ENCODE measurements at regions not wholly inside any gene's neighbourhood (a gene's known extent, or its start where the extent isn't known, plus 50 kb on each side); places are given as distances from the start of the nearest gene placed in this dataset.

DNA sequence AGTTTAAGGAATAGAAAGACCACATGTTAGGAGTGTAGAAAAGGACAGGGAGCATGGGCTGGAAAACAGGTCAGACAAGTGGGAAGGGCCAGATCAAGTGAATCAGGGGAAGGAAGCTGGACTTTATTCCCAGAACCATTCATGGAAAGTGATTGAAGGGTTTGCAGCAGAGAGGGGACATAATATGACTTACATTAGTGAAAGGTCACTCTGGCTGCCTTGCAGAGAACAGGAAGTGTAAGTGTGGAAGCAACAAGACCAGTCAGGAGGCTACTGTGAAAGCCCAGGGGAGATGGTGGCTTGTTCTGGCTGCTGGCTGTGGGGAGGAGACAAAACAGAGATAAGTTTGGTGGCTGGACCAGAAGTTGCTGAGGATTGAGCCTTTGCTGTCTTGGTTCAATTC, 69.1 kb downstream of the VCPKMT start:
- Histone ChIP-seq H4K20me1 (ENCODE audit: insufficient read depth) (no peaks in the 10 kb centered on the region), H2AFZ (no peak overlapping the region), H3K27ac (no peak overlapping the region), H3K4me3 (no peak overlapping the region), H3F3A (ENCODE audit: insufficient read depth) (peaks cover 16% of the 10 kb centered on the region), H3K27me3 (replicated peaks; ENCODE audit: insufficient read depth) (no peaks in the 10 kb centered on the region), H3K36me3 (ENCODE audit: low read depth) (no peaks in the 10 kb centered on the region), H3K79me2 (ENCODE audit: insufficient read depth) (no peaks in the 10 kb centered on the region), H3K4me2 (ENCODE audit: unreplicated experiment) (no peak overlapping the region), H3K9me2 (ENCODE audit: insufficient read depth) (no peaks in the 10 kb centered on the region), H3K9ac (no peak overlapping the region), H3K9me3 (ENCODE audit: low read depth) (no peaks in the 10 kb centered on the region), H3K4me1 (ENCODE audit: insufficient read depth) (peaks cover 23% of the 10 kb centered on the region)
- in situ Hi-C loops (cut with MboI): no loop called here
- no peak for DNase-seq
- TF ChIP-seq EZH2phosphoT487 (IDR thresholded peaks at IDR 0.05; ENCODE audit: insufficient read depth, low read depth) (no peak), EZH2 (IDR thresholded peaks at IDR 0.05; ENCODE audit: insufficient read depth, poor library complexity, severe bottlenecking) (no peak)

DNA sequence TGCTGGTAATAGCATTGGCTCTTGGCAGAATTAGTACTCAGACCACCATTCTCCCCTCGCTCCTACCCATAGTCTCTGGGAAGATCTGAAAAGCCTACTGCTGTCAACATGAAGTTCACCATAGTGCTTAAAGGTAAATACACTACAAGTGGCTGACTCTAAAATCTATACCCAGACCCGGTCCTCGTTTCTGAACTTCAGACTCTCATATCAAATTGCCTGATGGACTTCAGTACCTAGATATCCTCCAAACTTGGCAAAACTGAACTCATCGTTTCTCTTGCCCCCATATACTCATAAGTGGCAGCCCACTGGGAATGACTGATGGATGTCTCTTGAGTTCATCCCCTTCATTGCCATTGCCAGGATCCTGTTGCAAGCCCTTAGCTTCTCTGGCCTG, 67.3 kb downstream of the VCPKMT start:
- in situ Hi-C loops (cut with MboI): no loop called here
- Histone ChIP-seq H3K4me3 (no peak overlapping the region), H3K79me2 (ENCODE audit: insufficient read depth) (no peaks in the 10 kb centered on the region), H4K20me1 (ENCODE audit: insufficient read depth) (no peaks in the 10 kb centered on the region), H3K4me1 (ENCODE audit: insufficient read depth) (peaks cover 17% of the 10 kb centered on the region), H2AFZ (no peak overlapping the region), H3K9me3 (ENCODE audit: low read depth) (no peaks in the 10 kb centered on the region), H3K27me3 (replicated peaks; ENCODE audit: insufficient read depth) (no peaks in the 10 kb centered on the region), H3K9ac (no peak overlapping the region), H3K27ac (no peak overlapping the region), H3K36me3 (ENCODE audit: low read depth) (no peaks in the 10 kb centered on the region), H3K4me2 (ENCODE audit: unreplicated experiment) (no peak overlapping the region), H3F3A (ENCODE audit: insufficient read depth) (peaks cover 10% of the 10 kb centered on the region), H3K9me2 (ENCODE audit: insufficient read depth) (no peaks in the 10 kb centered on the region)
- no peak for DNase-seq
- WGBS, 2 experiments (ENCODE audit: low coverage in 1 of 2, low lambda C conversion rate in 2 of 2, missing lambda C conversion rate in 2 of 2): 77 to 84% methylated on average over 4 of the region's 4 CpGs
- TF ChIP-seq EZH2 (IDR thresholded peaks at IDR 0.05; ENCODE audit: insufficient read depth, poor library complexity, severe bottlenecking) (no peak), EZH2phosphoT487 (IDR thresholded peaks at IDR 0.05; ENCODE audit: insufficient read depth, low read depth) (no peak)

DNA sequence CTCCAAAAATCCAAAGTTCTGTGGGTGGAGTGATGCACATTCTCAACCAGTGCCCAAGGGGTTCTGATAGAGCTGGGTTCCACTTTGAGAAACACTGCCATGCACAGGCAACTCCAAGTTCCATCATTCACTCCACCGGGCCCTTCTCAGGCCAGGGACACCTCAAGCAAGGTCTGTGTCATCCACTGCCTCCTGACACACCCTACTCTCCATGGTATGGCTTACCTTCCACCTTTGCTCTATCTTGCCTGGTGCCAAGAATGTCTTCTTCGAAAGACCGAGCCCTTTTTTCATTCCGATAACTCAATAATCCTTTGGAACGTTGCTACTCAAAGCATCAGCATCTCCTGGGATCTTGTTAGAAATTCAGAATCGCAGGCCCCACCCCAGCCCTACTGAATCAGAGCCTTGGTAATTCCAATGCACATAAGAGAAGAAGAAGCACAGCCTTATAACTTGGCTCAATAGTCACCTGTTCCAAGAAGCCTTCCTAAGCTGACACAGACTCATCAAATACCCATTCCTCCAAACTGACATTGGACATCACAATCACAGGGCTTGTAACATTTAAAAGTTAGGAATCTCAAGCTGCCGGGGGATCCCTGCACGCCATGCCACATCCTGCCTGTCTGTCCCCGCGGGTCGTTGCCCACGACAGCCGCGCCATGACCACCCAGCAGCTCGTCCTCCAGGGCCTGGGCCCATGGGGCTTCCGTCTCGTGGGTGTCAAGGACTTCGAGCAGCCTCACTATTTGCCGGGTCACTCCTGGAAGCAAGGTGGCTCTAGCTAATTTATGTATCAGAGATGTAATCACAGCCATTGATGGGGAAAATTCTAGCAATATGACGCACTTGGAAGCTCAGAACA, 66.4 kb downstream of the VCPKMT start:
- WGBS, 2 experiments (ENCODE audit: low coverage in 1 of 2, low lambda C conversion rate in 2 of 2, missing lambda C conversion rate in 2 of 2): 83 to 85% methylated on average over 20 of the region's 20 CpGs
- H3K27ac ChIP-seq: no peak overlapping the region
- H3K36me3 ChIP-seq (ENCODE audit: low read depth): no peaks in the 10 kb centered on the region
- no peak overlapping the region for H3K4me3 ChIP-seq
- in situ Hi-C loops (cut with MboI): no loop called here
- 0 out of 2 replicates have a peak, but pooled peaks cover 4% of the 10 kb centered on the region for H3F3A ChIP-seq (ENCODE audit: insufficient read depth)
- H3K4me1 ChIP-seq (ENCODE audit: insufficient read depth): peaks cover 9% of the 10 kb centered on the region
- H3K9ac ChIP-seq: no peak overlapping the region
- no peaks in the 10 kb centered on the region for H4K20me1 ChIP-seq (ENCODE audit: insufficient read depth)
- H2AFZ ChIP-seq: no peak overlapping the region
- H3K79me2 ChIP-seq (ENCODE audit: insufficient read depth): no peaks in the 10 kb centered on the region
- DNase-seq: no peak
- H3K9me2 ChIP-seq (ENCODE audit: insufficient read depth): no peaks in the 10 kb centered on the region
- no peaks in the 10 kb centered on the region for H3K9me3 ChIP-seq (ENCODE audit: low read depth)
- TF ChIP-seq EZH2phosphoT487 (IDR thresholded peaks at IDR 0.05; ENCODE audit: insufficient read depth, low read depth) (no peak), EZH2 (IDR thresholded peaks at IDR 0.05; ENCODE audit: insufficient read depth, poor library complexity, severe bottlenecking) (no peak)
- no peak overlapping the region for H3K4me2 ChIP-seq (ENCODE audit: unreplicated experiment)
- no peaks in the 10 kb centered on the region for H3K27me3 ChIP-seq (replicated peaks; ENCODE audit: insufficient read depth)

DNA sequence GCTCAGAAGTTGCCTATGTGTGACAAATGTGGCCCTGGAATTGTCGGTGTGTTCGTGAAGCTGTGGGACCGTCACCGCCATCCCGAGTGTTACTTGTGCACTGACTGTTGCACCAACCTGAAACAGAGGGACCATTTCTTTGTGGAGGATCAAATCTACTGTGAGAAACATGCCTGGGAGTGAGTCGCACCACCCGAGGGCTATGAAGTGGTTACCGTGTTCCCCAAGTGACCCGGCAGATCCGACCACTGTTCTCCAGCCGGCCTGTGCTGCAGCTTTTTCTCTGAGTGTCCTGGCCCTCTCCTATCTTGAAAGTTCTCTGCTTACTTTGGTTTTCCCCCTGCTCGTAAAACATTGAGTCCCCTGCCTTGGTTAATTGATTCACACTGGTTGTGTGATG, 65.3 kb downstream of the VCPKMT start:
- H3F3A ChIP-seq (ENCODE audit: insufficient read depth): no peaks in the 10 kb centered on the region
- WGBS, 2 experiments (ENCODE audit: low coverage in 1 of 2, low lambda C conversion rate in 2 of 2, missing lambda C conversion rate in 2 of 2): 90 to 92% methylated on average over 11 to 12 of the region's 12 CpGs

More for the DNA sequence above, 65.3 kb downstream of the VCPKMT start:
- TF ChIP-seq EZH2 (IDR thresholded peaks at IDR 0.05; ENCODE audit: insufficient read depth, poor library complexity, severe bottlenecking) (no peak), EZH2phosphoT487 (IDR thresholded peaks at IDR 0.05; ENCODE audit: insufficient read depth, low read depth) (no peak)
- H3K27ac ChIP-seq: no peak overlapping the region
- H3K4me1 ChIP-seq (ENCODE audit: insufficient read depth): no peaks in the 10 kb centered on the region
- H3K9ac ChIP-seq: no peak overlapping the region
- no peak for DNase-seq
- H2AFZ ChIP-seq: no peak overlapping the region
- no peaks in the 10 kb centered on the region for H3K36me3 ChIP-seq (ENCODE audit: low read depth)
- no peaks in the 10 kb centered on the region for H4K20me1 ChIP-seq (ENCODE audit: insufficient read depth)
- no peak overlapping the region for H3K4me2 ChIP-seq (ENCODE audit: unreplicated experiment)
- no peaks in the 10 kb centered on the region for H3K9me2 ChIP-seq (ENCODE audit: insufficient read depth)
- no peaks in the 10 kb centered on the region for H3K9me3 ChIP-seq (ENCODE audit: low read depth)
- H3K79me2 ChIP-seq (ENCODE audit: insufficient read depth): no peaks in the 10 kb centered on the region
- in situ Hi-C loops (cut with MboI): no loop called here
- H3K27me3 ChIP-seq (replicated peaks; ENCODE audit: insufficient read depth): no peaks in the 10 kb centered on the region
- H3K4me3 ChIP-seq: no peak overlapping the region
